ENCODE measurements at regions not wholly inside any gene's neighbourhood (a gene's known extent, or its start where the extent isn't known, plus 50 kb on each side); places are given as distances from the start of the nearest gene placed in this dataset.

DNA sequence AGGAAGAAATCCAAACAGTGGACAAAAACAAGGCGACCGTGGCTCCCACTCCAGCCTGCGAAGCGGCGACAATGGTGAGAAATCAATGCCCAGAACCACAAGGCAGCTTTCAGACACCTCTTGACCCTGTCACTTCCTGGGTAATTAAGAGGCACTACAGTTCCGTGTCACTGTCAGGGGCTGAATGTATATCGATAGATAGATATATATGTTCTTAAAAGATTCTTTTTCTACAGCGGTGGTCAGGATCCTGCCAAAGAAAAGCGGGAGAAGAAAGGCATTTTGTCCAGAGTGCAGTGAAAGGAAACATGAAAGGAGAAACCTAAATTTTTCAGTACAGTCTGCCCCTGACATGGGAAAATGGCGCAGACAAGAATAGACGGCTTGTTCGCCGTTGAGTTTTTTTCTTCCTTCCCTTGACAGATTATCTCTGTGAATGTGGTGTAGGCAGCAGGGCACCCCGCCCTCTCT is 56.2 kb upstream of the HES1 start:
- peaks cover 30% of the 10 kb centered on the region for H3K4me1 ChIP-seq (ENCODE audit: control insufficient read depth, insufficient read depth, low read length, poor library complexity, severe bottlenecking)
- 81 to 84% methylated on average over 8 to 12 of the region's 14 CpGs for WGBS, 2 experiments (ENCODE audit: insufficient coverage in 2 of 2)
- H3K9me3 ChIP-seq (ENCODE audit: control insufficient read depth, low read length): no peaks in the 10 kb centered on the region
- no peaks in the 10 kb centered on the region for H3K36me3 ChIP-seq (ENCODE audit: control insufficient read depth, insufficient read depth, low read length)
- H3K4me3 ChIP-seq (ENCODE audit: extremely low read depth, insufficient read depth, low read length, poor library complexity, severe bottlenecking): no peak overlapping the region
- no peak overlapping the region for H3K27ac ChIP-seq (ENCODE audit: low read depth, low read length, severe bottlenecking)

- Histone ChIP-seq H3K4me3 (ENCODE audit: extremely low read depth, insufficient read depth, low read length, poor library complexity, severe bottlenecking) (no peak overlapping the region), H3K36me3 (ENCODE audit: control insufficient read depth, insufficient read depth, low read length) (no peaks in the 10 kb centered on the region), H3K9me3 (ENCODE audit: control insufficient read depth, low read length) (no peaks in the 10 kb centered on the region), H3K27ac (ENCODE audit: low read depth, low read length, severe bottlenecking) (no peak overlapping the region), H3K4me1 (ENCODE audit: control insufficient read depth, insufficient read depth, low read length, poor library complexity, severe bottlenecking) (peaks cover 28% of the 10 kb centered on the region)
- 73 to 83% methylated on average over 5 to 7 of the region's 7 CpGs for WGBS, 2 experiments (ENCODE audit: insufficient coverage in 2 of 2)
Observed at GRCh38 chr3:194080436-194080835, 55.5 kb upstream of the HES1 start.

DNA sequence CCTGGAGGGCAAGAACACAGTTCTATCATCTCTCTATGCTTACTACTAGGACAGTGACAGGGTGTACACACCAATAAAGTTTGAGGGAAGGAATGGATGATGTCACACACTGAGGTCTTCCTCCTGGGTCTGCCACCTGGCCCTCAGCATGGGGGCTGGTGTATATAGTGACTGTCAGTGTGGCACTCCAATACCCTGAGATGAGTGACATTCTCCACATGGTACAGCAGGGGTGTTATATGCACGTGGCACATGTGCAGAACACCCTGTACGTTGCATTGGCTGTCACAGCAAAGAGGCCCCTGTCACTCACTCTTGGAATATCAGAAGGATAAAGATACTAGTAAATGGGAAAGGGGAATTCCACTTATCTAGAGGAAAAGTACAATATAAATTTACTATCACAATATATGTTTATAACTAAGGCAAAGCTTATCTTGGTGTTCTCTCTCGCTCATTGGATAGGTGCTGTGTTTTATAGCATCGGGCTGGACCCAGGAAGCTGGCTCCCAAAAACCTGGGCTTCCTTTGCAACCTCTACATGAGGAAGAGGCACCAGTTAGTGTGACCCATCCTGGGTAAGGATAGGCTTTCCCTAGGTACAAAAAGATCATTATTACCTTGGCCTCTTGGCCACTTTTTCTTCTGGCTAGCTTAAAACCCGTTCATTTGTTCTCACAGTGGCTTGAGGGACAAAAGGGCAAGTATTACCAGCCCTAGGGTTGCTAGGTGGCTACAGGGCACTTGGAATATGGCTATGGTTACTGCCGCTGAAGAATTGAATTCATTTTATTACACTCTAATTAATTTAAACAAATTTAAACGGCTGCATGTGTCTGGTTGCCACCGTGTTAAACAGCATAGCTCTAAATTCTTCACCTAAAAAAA is 54.8 kb upstream of the HES1 start:
- no peaks in the 10 kb centered on the region for H3K36me3 ChIP-seq (ENCODE audit: control insufficient read depth, insufficient read depth, low read length)
- 100% methylated on average over 1 to 4 of the region's 8 CpGs for WGBS, 2 experiments (ENCODE audit: insufficient coverage in 2 of 2)
- no peaks in the 10 kb centered on the region for H3K9me3 ChIP-seq (ENCODE audit: control insufficient read depth, low read length)
- H3K4me1 ChIP-seq (ENCODE audit: control insufficient read depth, insufficient read depth, low read length, poor library complexity, severe bottlenecking): peaks cover 26% of the 10 kb centered on the region
- no peak overlapping the region for H3K27ac ChIP-seq (ENCODE audit: low read depth, low read length, severe bottlenecking)
- no peak overlapping the region for H3K4me3 ChIP-seq (ENCODE audit: extremely low read depth, insufficient read depth, low read length, poor library complexity, severe bottlenecking)

GRCh38 chr3:194081826-194082225 is 54.1 kb upstream of the HES1 start:
- 88 to 92% methylated on average over 5 of the region's 5 CpGs for WGBS, 2 experiments (ENCODE audit: insufficient coverage in 2 of 2)
- Histone ChIP-seq H3K9me3 (ENCODE audit: control insufficient read depth, low read length) (no peaks in the 10 kb centered on the region), H3K4me1 (ENCODE audit: control insufficient read depth, insufficient read depth, low read length, poor library complexity, severe bottlenecking) (peaks cover 32% of the 10 kb centered on the region), H3K36me3 (ENCODE audit: control insufficient read depth, insufficient read depth, low read length) (no peaks in the 10 kb centered on the region), H3K4me3 (ENCODE audit: extremely low read depth, insufficient read depth, low read length, poor library complexity, severe bottlenecking) (no peak overlapping the region), H3K27ac (ENCODE audit: low read depth, low read length, severe bottlenecking) (no peak overlapping the region)

GRCh38 chr3:194082743-194083636 is 53.0 kb upstream of the HES1 start:
- 76 to 79% methylated on average over 12 to 16 of the region's 18 CpGs for WGBS, 2 experiments (ENCODE audit: insufficient coverage in 2 of 2)
- Histone ChIP-seq H3K36me3 (ENCODE audit: control insufficient read depth, insufficient read depth, low read length) (no peaks in the 10 kb centered on the region), H3K4me3 (ENCODE audit: extremely low read depth, insufficient read depth, low read length, poor library complexity, severe bottlenecking) (no peak overlapping the region), H3K27ac (ENCODE audit: low read depth, low read length, severe bottlenecking) (peak overlapping the region; percentile 17), H3K9me3 (ENCODE audit: control insufficient read depth, low read length) (no peaks in the 10 kb centered on the region), H3K4me1 (ENCODE audit: control insufficient read depth, insufficient read depth, low read length, poor library complexity, severe bottlenecking) (peaks cover 43% of the 10 kb centered on the region)

DNA sequence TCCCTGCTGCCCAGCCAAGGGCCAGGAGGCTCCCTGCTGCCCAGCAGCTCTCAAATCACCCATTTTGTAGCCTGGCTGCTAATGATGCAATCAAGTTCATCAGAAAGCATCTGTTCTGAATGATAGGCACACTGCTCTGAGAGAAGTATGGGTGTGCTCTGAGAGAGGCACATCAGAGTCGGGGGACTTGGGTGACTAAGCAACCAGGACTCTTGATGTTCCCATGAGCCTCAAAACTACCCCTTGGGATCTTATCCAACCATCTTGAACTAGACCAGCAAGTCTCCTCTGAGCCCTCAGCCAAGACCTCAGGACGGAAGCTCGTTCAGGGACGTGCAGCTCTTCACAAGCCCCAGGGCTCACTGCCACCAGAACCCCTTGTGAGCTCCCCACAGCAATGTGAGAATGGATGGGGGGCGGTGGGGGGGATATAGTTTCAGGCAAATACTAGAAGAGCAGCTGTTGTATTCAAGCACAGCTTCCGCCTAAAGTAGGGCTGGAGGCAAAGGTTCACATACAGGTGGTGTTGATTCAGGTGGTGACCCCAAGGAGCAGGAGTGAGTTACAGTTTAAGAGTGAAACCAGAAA is 52.2 kb upstream of the HES1 start:
- Histone ChIP-seq H3K4me3 (ENCODE audit: extremely low read depth, insufficient read depth, low read length, poor library complexity, severe bottlenecking) (no peak overlapping the region), H3K9me3 (ENCODE audit: control insufficient read depth, low read length) (no peaks in the 10 kb centered on the region), H3K36me3 (ENCODE audit: control insufficient read depth, insufficient read depth, low read length) (no peaks in the 10 kb centered on the region), H3K27ac (ENCODE audit: low read depth, low read length, severe bottlenecking) (no peak overlapping the region), H3K4me1 (ENCODE audit: control insufficient read depth, insufficient read depth, low read length, poor library complexity, severe bottlenecking) (peaks cover 51% of the 10 kb centered on the region)
- 90 to 94% methylated on average over 2 to 6 of the region's 6 CpGs for WGBS, 2 experiments (ENCODE audit: insufficient coverage in 2 of 2)

GRCh38 chr3:194084284-194084683 is 51.7 kb upstream of the HES1 start:
- no peaks in the 10 kb centered on the region for H3K9me3 ChIP-seq (ENCODE audit: control insufficient read depth, low read length)
- no peak overlapping the region for H3K27ac ChIP-seq (ENCODE audit: low read depth, low read length, severe bottlenecking)
- peaks cover 50% of the 10 kb centered on the region for H3K4me1 ChIP-seq (ENCODE audit: control insufficient read depth, insufficient read depth, low read length, poor library complexity, severe bottlenecking)
- WGBS, 2 experiments (ENCODE audit: insufficient coverage in 2 of 2): 94 to 96% methylated on average over 5 of the region's 5 CpGs
- no peaks in the 10 kb centered on the region for H3K36me3 ChIP-seq (ENCODE audit: control insufficient read depth, insufficient read depth, low read length)
- H3K4me3 ChIP-seq (ENCODE audit: extremely low read depth, insufficient read depth, low read length, poor library complexity, severe bottlenecking): no peak overlapping the region

All from mesodermal cell (in vitro differentiated cells).